ENCODE measurements at regions not wholly inside any gene's neighbourhood (a gene's known extent, or its start where the extent isn't known, plus 50 kb on each side); places are given as distances from the start of the nearest gene placed in this dataset.

GRCh38 chr13:31038834-31039552 lies 106.5 kb downstream of the TEX26 start (continued):
- TF ChIP-seq EP300 (IDR thresholded peaks at IDR 0.05; ENCODE audit: borderline replicate concordance in 1 of 2, control insufficient read depth in 1 of 2, low read depth in 2 of 2, low read length in 2 of 2) (peak; percentile 60 to 75), DPF2 (IDR thresholded peaks at IDR 0.05) (peak; percentile 90), PAX5 (IDR thresholded peaks at IDR 0.05; ENCODE audit: borderline replicate concordance, low read depth, low read length) (peak; percentile 84; the same call in 1 of the 2 replicates), GATAD2B (conservative IDR thresholded peaks at IDR 0.05; ENCODE audit: low read depth) (peak; percentile 82; the same call in 1 of the 2 replicates), ZNF622 (IDR thresholded peaks at IDR 0.05) (no peak), CEBPB (IDR thresholded peaks at IDR 0.05; ENCODE audit: borderline replicate concordance in 1 of 2, low read depth in 2 of 2, low read length in 2 of 2) (0 out of 4 replicates have a peak, but pooled peaks of 1 of the 2 experiments have one; percentile 77), POLR2AphosphoS5 (IDR thresholded peaks at IDR 0.05; ENCODE audit: low read length) (no peak), PML (IDR thresholded peaks at IDR 0.05; ENCODE audit: low read length) (no peak), MEF2A (IDR thresholded peaks at IDR 0.05; ENCODE audit: insufficient read depth, low read depth, low read length) (no peak), ATF7 (IDR thresholded peaks at IDR 0.05; ENCODE audit: low read depth) (peak; percentile 81), KDM1A (IDR thresholded peaks at IDR 0.05; ENCODE audit: borderline replicate concordance) (no peak), IRF4 (IDR thresholded peaks at IDR 0.05; ENCODE audit: low read depth, low read length) (peak; percentile 76), MTA2 (IDR thresholded peaks at IDR 0.05; ENCODE audit: low read depth) (peak; percentile 90), RUNX3 (IDR thresholded peaks at IDR 0.05; ENCODE audit: low read length) (peak; percentile 100), TCF12 (IDR thresholded peaks at IDR 0.05; ENCODE audit: low read depth, low read length) (peak; percentile 91), BCL11A (IDR thresholded peaks at IDR 0.05; ENCODE audit: low read depth, low read length) (peak; percentile 75), SMAD1 (IDR thresholded peaks at IDR 0.05; ENCODE audit: low read depth, partially characterized antibody) (peak; percentile 64), BCL3 (IDR thresholded peaks at IDR 0.05; ENCODE audit: borderline replicate concordance, insufficient read depth, low read depth, low read length, poor library complexity, severe bottlenecking) (peak; percentile 67), BHLHE40 (IDR thresholded peaks at IDR 0.05; ENCODE audit: borderline replicate concordance in 1 of 2, low read depth in 2 of 2, low read length in 1 of 2) (peak; percentile 81 to 82), WRNIP1 (IDR thresholded peaks at IDR 0.05; ENCODE audit: borderline replicate concordance, low read depth, low read length) (no peak), RAD51 (IDR thresholded peaks at IDR 0.05) (0 out of 2 replicates have a peak, but pooled peaks have one; percentile 13), ZNF207 (IDR thresholded peaks at IDR 0.05; ENCODE audit: borderline replicate concordance) (no peak), NFIC (IDR thresholded peaks at IDR 0.05; ENCODE audit: low read depth, low read length) (peak; percentile 83), SKIL (IDR thresholded peaks at IDR 0.05; ENCODE audit: low read depth, poor library complexity, severe bottlenecking) (peak; percentile 80), ETV6 (conservative IDR thresholded peaks at IDR 0.05 in 1 of 2, IDR thresholded peaks at IDR 0.05 in 1 of 2; ENCODE audit: borderline replicate concordance in 1 of 2, low read depth in 1 of 2) (peak in 1 of 2 experiments; percentile 62; a peak in 1 of 4 replicates), TBL1XR1 (IDR thresholded peaks at IDR 0.05; ENCODE audit: low read depth, low read length) (0 out of 2 replicates have a peak, but pooled peaks have one; percentile 24), CBFB (IDR thresholded peaks at IDR 0.05; ENCODE audit: low read depth) (peak; percentile 97), MXI1 (IDR thresholded peaks at IDR 0.05; ENCODE audit: low read depth, low read length) (0 out of 2 replicates have a peak, but pooled peaks have one; percentile 17), EGR1 (IDR thresholded peaks at IDR 0.05; ENCODE audit: borderline replicate concordance in 1 of 2, low read depth in 2 of 2, low read length in 2 of 2) (no peak)

Measured in GM12878 (cell line).